NCI-H2107 treated with DMSO at 0.1 percent for 48 hours (cell line): ENCODE measurements at regions not wholly inside any gene's neighbourhood (a gene's known extent, or its start where the extent isn't known, plus 50 kb on each side); places are given as distances from the start of the nearest gene placed in this dataset.
"Not testable (repeated sequence)": the region's sequence is repeated elsewhere in the genome, so short reads cannot be mapped to it uniquely, and the experiment has no call there.

ENCODE experiments used
- DNase-seq: peaks from one replicate; lab custom pipeline; 2025; ENCODE audit not compliant: unreplicated experiment; lab: John Stamatoyannopoulos, UW

DNA sequence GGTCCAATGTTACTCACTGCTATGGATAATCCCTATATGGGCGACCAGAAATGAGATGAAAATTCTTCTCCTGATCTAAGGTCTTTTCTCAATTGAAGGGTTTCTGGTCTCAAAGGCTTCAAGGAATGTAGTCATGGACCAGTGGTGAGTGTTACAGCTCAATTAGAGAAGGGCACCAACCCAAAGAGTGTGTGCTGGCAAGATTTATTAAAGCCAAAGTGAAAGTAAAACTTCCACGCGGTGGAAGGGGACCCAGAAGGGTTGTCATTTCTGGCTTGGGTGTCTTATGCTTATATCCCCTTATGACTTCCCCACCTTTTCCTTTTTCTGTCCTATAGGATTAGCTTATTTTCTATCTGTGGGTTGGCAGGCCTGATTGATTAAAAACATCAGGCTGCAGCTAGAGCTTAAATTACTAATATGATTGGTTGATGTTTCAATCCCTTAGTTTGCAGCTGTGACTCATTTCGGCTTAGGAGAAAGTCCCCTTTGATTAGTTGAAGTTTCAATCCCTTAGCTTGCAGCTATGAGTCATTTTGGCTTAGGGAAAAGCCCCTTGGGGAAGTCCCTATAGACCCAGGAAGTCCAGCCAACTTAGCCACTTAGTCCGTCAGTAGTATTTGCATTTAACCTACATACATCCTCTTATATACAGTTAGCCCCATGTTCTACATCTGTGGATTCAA is 179.5 kb upstream of the NLGN4Y start:
- DNase-seq = no peak

GRCh38 chrY:14351590-14351989 is 172.7 kb upstream of the NLGN4Y start:
- DNase-seq = no peak

DNA sequence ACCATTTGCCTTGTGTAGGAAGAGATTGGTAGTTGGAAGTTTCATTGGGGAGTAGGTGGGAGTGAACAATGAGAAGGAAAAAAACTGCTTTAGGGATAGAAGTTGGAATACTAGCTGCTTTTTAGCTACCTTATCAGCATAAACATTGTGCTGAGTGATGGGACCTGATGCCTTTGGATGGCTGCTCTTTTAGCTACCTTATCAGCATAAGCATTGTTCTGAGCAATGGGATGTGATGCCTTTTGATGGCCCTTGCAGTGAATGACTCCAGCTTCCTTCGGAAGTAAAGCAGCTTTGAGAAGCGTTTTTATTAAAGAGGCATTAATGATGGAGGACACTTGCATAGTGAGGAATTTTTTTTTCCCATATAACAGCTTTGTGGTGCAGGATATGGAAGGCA is 168.2 kb upstream of the NLGN4Y start:
- no peak for DNase-seq

DNA sequence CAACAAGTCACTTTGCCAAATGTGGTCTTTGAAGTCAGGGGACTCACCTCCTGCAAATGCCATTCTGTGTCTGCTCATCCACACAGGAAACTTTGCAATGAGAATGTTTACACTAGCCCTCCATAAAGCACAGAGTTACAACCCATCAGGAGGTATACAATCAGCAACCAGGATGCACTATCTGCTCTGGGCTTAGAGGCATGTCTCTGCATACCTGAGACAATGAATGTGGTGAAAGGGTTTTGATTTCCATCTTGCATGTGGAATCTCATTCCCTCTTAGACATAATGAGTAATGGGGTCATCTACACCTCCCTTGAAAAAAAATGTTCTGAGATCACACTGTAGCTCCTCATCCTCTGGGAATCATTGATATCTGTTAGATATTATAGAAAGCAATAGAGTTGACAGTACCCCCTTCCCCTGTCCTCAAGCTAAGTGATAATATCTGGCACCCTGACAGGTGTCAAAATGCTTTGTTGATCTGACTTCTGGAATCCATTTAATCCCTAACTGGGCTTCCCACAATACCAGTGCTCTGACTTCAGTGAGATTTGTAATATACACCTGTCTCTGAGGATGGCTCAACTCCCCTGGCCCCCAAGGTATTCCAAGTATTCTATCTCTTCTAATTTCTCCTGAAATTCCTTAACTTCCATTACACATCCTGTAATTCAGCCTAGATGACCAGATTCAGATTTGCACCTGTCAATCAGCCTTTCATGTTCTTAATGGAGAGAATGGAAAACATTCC is 163.4 kb upstream of the NLGN4Y start:
- DNase-seq = no peak

GRCh38 chrY:14373608-14374007 is 150.7 kb upstream of the NLGN4Y start:
- DNase-seq = no peak

DNA sequence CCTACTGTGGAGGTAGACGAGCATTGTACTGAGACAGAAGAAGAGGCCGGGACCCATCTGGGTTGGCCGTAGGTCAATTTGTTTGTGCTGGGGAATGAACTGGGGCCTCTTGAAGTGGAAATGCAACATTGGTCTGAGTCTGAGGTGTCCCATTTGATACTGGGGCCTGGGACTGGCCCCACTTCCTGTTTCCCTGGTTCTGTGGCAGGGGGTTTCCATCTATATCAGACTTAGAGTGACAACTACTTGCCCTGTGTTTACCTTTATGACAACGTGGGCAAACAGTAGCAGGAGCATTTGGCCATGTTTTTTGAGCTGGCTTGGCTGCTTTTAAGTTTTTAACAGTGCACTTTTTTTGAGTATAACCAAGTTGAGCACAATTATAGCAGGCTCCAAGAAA is 146.1 kb upstream of the NLGN4Y start:
- no peak for DNase-seq

DNA sequence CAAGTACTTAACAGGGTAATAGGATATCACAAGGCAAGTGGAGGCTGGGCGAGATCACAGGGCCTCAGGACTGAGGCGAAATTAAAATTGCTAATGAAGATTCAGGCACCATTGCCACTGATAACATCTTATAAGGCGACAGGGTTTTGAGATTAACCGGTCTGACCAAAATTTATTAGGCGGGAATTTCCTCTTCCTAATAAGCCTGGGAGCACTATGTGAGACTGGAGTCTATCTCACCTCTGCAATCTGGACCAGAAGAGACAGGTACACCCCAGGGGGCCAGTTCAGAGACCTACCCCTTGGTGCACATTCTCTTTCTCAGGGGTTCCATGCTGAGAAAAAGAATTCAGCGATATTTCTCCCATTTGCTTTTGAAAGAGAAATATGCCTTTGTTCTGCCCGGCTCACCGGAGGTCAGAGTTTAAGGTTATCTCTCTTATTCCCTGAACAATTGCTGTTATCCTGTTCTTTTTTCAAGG is 113.7 kb upstream of the NLGN4Y start:
- not testable (repeated sequence) for DNase-seq

GRCh38 chrY:14411334-14411733 is 113.0 kb upstream of the NLGN4Y start:
- no peak for DNase-seq

GRCh38 chrY:14436546-14436945 is 87.8 kb upstream of the NLGN4Y start:
- DNase-seq = no peak

DNA sequence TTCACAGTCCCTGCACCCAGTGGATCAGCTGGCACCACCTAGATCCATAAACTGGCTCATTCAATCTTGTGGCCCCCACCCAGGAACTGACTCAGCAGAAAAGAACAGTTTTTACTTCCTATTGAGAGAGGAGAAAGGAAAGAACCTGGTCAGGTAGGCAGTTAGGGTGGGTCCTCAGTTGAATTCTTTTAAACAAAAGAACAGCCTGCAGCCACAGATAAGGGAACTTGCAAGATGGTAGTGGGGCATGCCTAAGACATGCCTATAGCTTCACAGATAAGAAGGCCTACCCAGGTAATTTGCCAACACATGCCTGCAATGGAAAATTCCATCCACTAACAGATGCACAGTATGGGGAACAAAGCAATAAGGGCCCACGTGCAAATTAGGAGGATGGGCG is 86.7 kb upstream of the NLGN4Y start:
- DNase-seq = no peak

DNA sequence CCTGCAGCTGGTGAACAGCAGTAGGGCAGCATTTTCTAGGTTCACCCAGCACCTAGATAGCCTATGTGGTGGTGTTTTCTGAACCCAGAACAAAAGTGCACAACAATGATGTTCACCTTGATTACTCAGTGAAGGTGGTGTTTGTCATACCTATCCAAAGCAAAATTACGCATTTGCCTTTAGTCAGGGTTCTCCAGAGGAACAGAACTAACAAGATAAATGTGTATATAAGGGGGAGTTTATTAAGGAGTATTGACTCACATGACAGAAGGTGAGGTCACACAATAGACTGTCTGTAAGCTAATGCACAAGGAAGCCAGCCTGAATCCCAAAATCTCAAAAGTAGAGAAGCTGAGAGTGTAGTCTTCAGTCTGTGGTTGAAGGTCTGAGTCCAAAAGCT is 85.9 kb upstream of the NLGN4Y start:
- no peak for DNase-seq

DNA sequence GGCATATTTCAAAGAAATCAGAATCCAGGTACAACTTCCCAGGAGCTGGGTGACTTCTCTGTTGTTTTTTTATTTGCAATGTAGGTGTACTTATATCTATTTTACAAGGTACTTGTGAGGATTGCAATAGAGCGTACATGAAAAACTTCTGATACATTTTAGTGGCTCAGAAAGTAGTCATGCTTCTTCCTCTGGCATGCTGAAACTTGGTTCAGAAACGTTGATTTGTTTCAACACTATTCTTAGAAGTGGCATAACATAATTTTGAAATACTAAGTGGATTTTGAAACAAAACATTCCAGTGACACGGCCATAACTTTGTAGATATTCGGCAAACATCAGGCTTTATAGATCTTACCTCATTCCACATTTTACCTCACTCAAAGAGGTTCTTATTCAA is 79.8 kb upstream of the NLGN4Y start:
- no peak for DNase-seq

DNA sequence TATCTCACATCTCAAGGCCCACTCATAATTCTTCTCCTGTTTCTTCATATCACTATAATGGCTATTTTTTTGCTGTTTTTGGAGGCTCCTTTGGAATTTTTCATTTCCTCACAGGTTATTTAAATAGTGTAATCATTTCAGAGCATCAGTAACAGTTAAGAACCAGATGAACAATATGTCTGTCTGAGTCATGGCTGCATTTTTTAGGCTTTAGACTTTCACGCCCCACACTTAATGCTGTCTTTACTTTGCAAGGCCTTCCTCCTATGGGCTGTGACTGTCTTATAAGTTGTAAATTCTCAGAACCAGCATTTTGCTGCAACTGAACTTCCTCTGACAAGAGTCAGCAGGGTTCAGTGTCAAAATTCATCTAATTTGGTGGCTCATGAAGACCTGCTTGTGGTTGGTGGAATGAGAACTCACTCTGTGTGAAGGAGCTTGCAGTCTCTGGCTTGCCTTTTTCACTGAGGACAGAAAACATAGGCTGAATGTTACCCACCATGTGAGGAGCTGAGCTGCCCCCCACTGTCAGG is 56.1 kb upstream of the NLGN4Y start:
- no peak for DNase-seq

DNA sequence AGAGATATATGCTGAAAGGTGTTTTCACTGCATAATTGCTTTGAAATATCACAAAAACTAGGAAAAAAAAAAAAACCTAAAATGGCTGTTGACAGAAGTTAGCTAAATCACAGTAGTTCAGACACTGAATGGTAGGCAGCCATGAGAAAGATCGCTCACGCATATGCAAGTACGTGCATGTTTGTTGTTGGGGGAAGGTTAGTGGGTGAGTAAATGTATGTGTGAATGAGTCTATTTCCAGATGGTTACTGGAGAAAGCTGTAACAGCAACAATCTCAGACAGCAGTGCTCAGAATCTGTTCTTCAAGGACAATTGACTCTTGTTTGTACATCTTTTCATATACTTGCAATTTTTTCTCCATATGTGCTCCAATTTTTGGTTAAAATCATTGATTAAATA is 51.9 kb upstream of the NLGN4Y start:
- no peak for DNase-seq

DNA sequence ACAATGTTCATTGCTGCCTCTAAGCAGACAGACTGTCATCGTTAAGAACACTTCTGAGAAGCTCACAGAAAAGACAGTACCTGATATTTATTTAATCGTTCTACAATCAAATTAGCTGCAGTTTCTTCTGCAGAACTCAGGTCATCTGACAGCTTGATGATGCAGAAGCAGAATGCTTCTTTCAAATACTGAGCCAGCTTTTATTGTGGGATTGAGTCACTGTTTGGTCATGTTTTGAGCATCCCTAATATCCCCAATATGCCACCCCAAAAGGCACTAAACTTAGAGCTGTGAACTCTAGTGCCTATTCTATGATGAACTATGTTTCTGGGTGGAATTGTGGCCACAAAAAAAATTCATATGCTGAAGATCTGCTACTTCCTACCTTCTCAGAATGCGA is 51.0 kb upstream of the NLGN4Y start:
- DNase-seq = no peak
